Fibroblast of villous mesenchyme (primary cell): ENCODE measurements at regions not wholly inside any gene's neighbourhood (a gene's known extent, or its start where the extent isn't known, plus 50 kb on each side); places are given as distances from the start of the nearest gene placed in this dataset.

Experiments
- DNase-seq: peaks from one replicate; pipeline ENCODE4 v3.0.0-alpha.2; 2010; ENCODE audit warnings: low read depth
- H3K4me3 ChIP-seq: 2 replicates; pipeline ENCODE4 v1.5.1; 2011; ENCODE audit warnings: low read depth, mild to moderate bottlenecking, low read length
- TF ChIP-seq, protein P1 (sequence below): IDR thresholded peaks from 2 replicates; pipeline ENCODE4 v1.5.1; 2012; ENCODE audit warnings: low read depth, mild to moderate bottlenecking, low read length; ENCODE audit not compliant: insufficient read depth

DNA sequence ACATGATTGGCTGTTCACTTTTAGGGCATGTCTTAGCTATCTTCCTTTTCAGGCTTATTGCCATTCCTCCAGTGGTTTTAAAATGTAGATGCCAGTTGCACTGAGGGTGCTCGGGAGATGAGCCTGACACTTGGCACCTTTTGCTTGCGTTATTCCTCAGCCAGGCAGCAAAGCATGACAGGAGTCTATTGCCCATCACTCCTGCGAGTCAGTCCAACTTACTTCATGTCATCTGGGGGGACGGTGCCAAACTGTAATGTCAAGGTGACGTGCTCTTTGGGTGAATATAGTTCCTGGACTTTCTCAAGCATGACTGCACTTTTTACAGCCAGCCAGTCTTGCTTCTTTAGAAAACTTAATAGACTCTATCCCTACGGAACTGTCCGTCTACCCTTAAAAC, 406.0 kb upstream of the C2CD4B start:
- no peak overlapping the region for H3K4me3 ChIP-seq
- no peak for DNase-seq
- TF ChIP-seq, protein P1, sequence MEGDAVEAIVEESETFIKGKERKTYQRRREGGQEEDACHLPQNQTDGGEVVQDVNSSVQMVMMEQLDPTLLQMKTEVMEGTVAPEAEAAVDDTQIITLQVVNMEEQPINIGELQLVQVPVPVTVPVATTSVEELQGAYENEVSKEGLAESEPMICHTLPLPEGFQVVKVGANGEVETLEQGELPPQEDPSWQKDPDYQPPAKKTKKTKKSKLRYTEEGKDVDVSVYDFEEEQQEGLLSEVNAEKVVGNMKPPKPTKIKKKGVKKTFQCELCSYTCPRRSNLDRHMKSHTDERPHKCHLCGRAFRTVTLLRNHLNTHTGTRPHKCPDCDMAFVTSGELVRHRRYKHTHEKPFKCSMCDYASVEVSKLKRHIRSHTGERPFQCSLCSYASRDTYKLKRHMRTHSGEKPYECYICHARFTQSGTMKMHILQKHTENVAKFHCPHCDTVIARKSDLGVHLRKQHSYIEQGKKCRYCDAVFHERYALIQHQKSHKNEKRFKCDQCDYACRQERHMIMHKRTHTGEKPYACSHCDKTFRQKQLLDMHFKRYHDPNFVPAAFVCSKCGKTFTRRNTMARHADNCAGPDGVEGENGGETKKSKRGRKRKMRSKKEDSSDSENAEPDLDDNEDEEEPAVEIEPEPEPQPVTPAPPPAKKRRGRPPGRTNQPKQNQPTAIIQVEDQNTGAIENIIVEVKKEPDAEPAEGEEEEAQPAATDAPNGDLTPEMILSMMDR, result no peak

DNA sequence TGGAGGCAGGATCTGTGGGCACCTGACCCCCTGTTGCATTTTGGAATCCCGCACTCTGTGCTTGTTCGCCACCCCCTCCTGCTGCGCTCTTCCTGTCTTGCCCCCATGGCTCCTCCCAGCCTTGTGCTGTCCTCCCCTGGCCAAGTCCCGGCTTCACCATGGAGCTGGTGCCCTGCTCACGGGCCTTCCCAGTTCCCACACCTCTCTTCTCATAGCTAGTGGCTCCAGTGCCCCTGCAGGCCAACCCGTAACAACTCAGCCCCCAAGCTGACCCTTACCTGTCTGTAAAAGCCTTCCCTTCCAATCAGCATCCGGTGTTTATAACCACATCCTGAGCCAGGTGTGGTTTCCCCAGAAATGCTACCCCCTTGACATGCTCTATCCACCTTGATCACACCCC, 407.7 kb upstream of the C2CD4B start:
- TF ChIP-seq, protein P1, result no peak
- DNase-seq, result no peak
- H3K4me3 ChIP-seq, result no peak overlapping the region

DNA sequence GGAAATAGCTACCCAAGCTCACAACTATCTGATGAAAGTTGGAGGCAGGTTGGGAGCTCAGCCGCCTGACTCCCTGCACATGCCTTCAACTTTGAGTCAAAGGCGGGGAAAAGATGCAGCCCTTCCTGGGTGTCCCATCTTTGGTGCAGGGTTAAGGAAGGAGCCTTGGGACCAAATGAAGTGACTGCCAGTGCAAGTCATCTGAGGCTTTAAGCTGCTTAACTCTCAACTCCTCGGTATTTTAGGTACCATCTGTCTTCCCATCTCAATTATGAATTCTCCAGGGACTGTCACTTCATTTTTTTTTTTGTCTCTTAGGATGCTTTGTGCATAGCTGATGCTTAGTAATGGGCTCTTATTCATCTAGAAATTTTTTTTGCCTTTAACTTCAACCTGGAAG, 408.8 kb upstream of the C2CD4B start:
- H3K4me3 ChIP-seq, result no peak overlapping the region
- no peak for DNase-seq
- TF ChIP-seq, protein P1, result no peak

DNA sequence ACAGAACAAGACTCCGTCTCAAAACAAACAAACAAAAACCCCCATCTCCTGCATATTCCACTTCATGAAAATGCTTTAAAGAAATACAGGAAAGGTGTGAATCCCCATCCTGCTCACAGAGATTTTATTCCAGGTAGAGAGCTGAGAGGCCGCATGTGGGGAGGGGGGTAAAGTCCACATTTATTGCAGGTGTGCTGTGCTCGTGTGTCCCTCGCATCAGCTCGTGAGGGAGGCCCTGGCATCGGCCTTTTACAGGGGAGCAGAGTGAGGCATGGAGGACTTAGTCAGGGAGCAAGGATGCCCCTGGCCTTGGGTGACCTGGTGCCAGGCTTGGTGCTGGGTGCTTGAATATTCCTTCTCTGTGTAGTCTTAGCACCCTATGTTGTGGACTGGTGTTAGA, 413.5 kb upstream of the C2CD4B start:
- TF ChIP-seq, protein P1, result no peak
- no peak overlapping the region for H3K4me3 ChIP-seq
- DNase-seq, result no peak

DNA sequence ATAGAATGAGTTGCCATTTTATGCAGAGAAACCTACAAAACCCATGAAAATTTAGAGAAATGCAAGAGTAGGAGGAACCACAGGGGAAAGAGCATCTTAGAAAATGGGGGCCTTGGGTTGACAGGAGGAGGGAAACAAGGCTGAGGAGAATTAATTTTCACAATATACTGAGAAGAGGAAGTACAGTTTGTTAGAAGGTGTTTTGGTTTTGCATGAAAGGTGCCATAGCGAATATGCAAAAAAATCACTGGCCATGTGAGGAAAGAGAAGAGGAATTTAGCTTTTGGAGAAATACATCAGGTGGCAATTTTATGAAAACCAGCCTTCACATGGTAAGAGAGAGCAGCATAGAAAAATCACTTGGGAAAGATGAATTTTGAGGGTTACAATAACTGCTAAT, 413.9 kb upstream of the C2CD4B start:
- DNase-seq, result no peak
- TF ChIP-seq, protein P1, result no peak
- no peak overlapping the region for H3K4me3 ChIP-seq

DNA sequence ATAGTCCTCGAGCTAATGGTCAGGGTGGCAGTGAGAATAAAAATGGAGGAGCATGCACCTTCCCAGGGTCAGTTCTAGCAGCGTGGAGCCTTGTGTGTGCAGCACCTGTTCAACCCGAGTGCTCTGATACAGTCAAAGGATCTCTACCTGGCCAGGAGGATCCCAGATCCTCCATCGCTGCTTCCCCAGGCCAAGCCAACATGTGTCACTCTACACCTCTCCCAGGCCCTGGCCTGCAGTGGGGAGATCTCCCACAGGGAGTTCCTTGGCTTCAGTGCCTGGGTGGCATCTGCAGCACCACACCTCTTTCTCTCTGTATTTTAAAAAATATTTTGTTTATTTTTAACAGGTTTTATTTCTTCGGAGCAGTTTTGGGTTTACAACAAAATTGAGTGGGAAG, 414.8 kb upstream of the C2CD4B start:
- TF ChIP-seq, protein P1, result no peak
- no peak for DNase-seq
- no peak overlapping the region for H3K4me3 ChIP-seq

DNA sequence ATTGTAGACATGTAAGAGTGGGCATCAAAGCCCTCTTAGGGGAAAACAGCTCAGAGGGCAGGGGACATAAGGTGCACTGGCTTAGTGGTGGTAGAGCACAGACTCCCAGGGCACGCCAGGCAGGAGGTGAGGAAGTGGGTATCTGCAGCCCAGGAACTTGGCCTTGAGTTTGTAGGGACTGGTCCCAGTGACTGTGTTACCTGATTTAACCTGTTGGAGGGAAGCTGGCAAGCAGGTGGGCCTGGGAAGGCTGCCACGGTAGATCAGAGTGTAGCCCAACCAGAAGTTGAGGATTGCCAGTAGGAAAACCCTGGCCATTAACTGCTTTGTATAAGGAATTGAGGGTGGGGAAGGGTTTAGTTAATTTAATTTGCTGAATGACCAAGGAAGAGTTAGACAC, 417.5 kb upstream of the C2CD4B start:
- no peak overlapping the region for H3K4me3 ChIP-seq
- DNase-seq, result no peak
- TF ChIP-seq, protein P1, result no peak
